Hepatocyte (in vitro differentiated cells): ENCODE measurements at regions not wholly inside any gene's neighbourhood (a gene's known extent, or its start where the extent isn't known, plus 50 kb on each side); places are given as distances from the start of the nearest gene placed in this dataset.

Experiments used
- DNase-seq: peaks from one replicate; pipeline ENCODE4 v3.0.0-alpha.2; 2016; ENCODE audit warnings: low spot score
- H2AFZ ChIP-seq: fragments of 200-600 bp; sonication (generic); 2 replicates; pipeline ENCODE4 v1.6.0; 2016; ENCODE audit warnings: antibody characterized with exemption, mild to moderate bottlenecking
- H3K27ac ChIP-seq: fragments of 200-600 bp; sonication (generic); 2 replicates; pipeline ENCODE4 v1.5.1; 2016; ENCODE audit warnings: mild to moderate bottlenecking
- H3K27me3 ChIP-seq: fragments of 200-600 bp; sonication (generic); 2 replicates; pipeline ENCODE4 v1.6.1; 2016
- H3K36me3 ChIP-seq: fragments of 200-600 bp; sonication (generic); replicated peaks from 2 replicates; pipeline ENCODE4 v1.5.1; 2016; ENCODE audit warnings: low read depth; ENCODE audit not compliant: insufficient read depth
- H3K4me1 ChIP-seq: fragments of 200-600 bp; sonication (generic); 2 replicates; pipeline ENCODE4 v1.5.1; 2016; ENCODE audit warnings: mild to moderate bottlenecking, moderate library complexity; ENCODE audit not compliant: insufficient read depth
- H3K4me2 ChIP-seq: fragments of 200-600 bp; sonication (generic); 2 replicates; pipeline ENCODE4 v1.6.0; 2016
- H3K4me3 ChIP-seq: fragments of 200-600 bp; sonication (generic); 2 replicates; pipeline ENCODE4 v1.5.1; 2016; ENCODE audit warnings: mild to moderate bottlenecking
- H3K79me2 ChIP-seq: fragments of 200-600 bp; sonication (generic); 2 replicates; pipeline ENCODE4 v1.6.0; 2017; ENCODE audit warnings: mild to moderate bottlenecking
- H3K9me2 ChIP-seq: fragments of 200-600 bp; sonication (generic); replicated peaks from 2 replicates; pipeline ENCODE4 v1.6.0; 2017; ENCODE audit warnings: mild to moderate bottlenecking; ENCODE audit not compliant: insufficient read depth
- H3K9me3 ChIP-seq: fragments of 200-600 bp; sonication (generic); 2 replicates; pipeline ENCODE4 v1.5.1; 2016; ENCODE audit warnings: low read depth, mild to moderate bottlenecking
- H4K20me1 ChIP-seq: fragments of 200-600 bp; sonication (generic); 2 replicates; pipeline ENCODE4 v1.6.0; 2016; ENCODE audit warnings: mild to moderate bottlenecking; ENCODE audit not compliant: insufficient read depth, poor library complexity, severe bottlenecking
- CTCF ChIP-seq: fragments of 200-600 bp; sonication (generic); IDR thresholded peaks from 2 replicates; pipeline ENCODE4 v1.5.1; 2016; ENCODE audit warnings: antibody characterized with exemption, mild to moderate bottlenecking; ENCODE audit not compliant: poor library complexity
- EZH2 ChIP-seq: fragments of 200-600 bp; sonication (generic); IDR thresholded peaks from 2 replicates; pipeline ENCODE4 v1.6.1; 2016; ENCODE audit warnings: antibody characterized with exemption, mild to moderate bottlenecking, borderline replicate concordance
- EZH2phosphoT487 ChIP-seq: fragments of 200-600 bp; sonication (generic); IDR thresholded peaks from one replicate; pipeline ENCODE4 v1.6.1; 2018; ENCODE audit warnings: antibody characterized with exemption, mild to moderate bottlenecking, low read depth, moderate library complexity; ENCODE audit not compliant: unreplicated experiment, severe bottlenecking
- WGBS: methylation state at CpG from one replicate; pipeline ENCODE4 v1.1.6; 2016; ENCODE audit warnings: low lambda C conversion rate; ENCODE audit errors: missing lambda C conversion rate; 5-methylcytosine and 5-hydroxymethylcytosine counted together

- Histone ChIP-seq H3K27ac (no peak overlapping the region), H3K36me3 (no peaks in the 10 kb centered on the region), H3K4me2 (no peak overlapping the region), H3K9me2 (no peaks in the 10 kb centered on the region), H2AFZ (no peak overlapping the region), H3K9me3 (no peaks in the 10 kb centered on the region), H3K4me1 (no peaks in the 10 kb centered on the region), H3K79me2 (no peaks in the 10 kb centered on the region), H3K27me3 (no peaks in the 10 kb centered on the region), H4K20me1 (no peaks in the 10 kb centered on the region), H3K4me3 (no peak overlapping the region)
- WGBS = 44% methylated on average over 1 of the region's 1 CpG
- TF ChIP-seq EZH2 = no peak
- TF ChIP-seq CTCF = no peak
- no peak for TF ChIP-seq EZH2phosphoT487
- DNase-seq = no peak
Measured at GRCh38 chr6:19665613-19665909, 171.6 kb upstream of the ID4 start.

DNA sequence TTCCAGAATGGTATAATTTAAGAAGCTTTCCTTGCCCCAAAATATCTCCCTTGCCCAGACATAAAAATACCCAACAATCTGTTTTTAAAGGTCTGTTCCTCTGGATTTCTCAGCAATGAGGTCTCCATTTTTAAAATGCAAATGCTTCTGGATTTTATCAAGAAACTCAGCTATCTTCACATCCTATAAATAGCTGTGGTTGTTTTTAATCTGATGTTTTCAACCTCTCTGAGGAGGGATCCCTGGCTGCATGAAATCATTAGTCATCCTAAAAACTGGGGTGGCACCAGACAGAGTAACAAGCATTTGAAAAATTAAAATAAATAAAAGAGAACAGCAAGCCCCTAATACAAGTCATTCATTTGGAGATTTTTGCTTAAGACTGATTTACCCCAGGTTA, 168.5 kb upstream of the ID4 start:
- Histone ChIP-seq H3K9me2 (no peaks in the 10 kb centered on the region), H3K79me2 (no peaks in the 10 kb centered on the region), H3K9me3 (no peaks in the 10 kb centered on the region), H3K27me3 (no peaks in the 10 kb centered on the region), H2AFZ (no peak overlapping the region), H3K36me3 (no peaks in the 10 kb centered on the region), H3K4me2 (no peak overlapping the region), H4K20me1 (no peaks in the 10 kb centered on the region), H3K27ac (no peak overlapping the region), H3K4me1 (no peaks in the 10 kb centered on the region), H3K4me3 (no peak overlapping the region)
- no peak for DNase-seq
- TF ChIP-seq CTCF (no peak), EZH2phosphoT487 (no peak), EZH2 (no peak)

DNA sequence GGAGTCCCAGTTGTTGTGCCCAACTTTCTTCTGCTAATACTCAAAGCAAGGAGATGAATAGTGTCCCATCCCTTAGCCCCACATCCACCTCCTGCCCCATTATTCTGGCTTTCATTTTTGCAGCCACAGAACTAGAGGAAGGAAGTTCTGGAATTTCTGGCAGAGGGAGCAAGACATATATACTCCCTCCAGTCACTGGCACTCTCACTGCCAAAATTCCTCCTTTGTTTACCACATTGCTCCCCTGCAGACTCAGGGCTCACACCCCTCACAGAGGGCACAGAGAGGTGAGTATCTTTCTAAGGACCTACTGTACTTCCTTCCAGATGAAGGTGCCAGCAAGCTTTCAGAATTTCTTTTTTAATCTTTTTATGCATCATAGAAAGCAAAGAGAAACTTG, 168.0 kb upstream of the ID4 start:
- H3K27me3 ChIP-seq = no peaks in the 10 kb centered on the region
- H3K4me2 ChIP-seq = no peak overlapping the region
- no peaks in the 10 kb centered on the region for H3K36me3 ChIP-seq
- no peak for DNase-seq
- no peak overlapping the region for H2AFZ ChIP-seq
- no peak overlapping the region for H3K27ac ChIP-seq
- TF ChIP-seq EZH2 = no peak
- TF ChIP-seq EZH2phosphoT487 = no peak
- no peak for TF ChIP-seq CTCF
- H3K4me1 ChIP-seq = no peaks in the 10 kb centered on the region
- H3K9me3 ChIP-seq = no peaks in the 10 kb centered on the region
- no peaks in the 10 kb centered on the region for H3K9me2 ChIP-seq
- H4K20me1 ChIP-seq = no peaks in the 10 kb centered on the region
- no peaks in the 10 kb centered on the region for H3K79me2 ChIP-seq
- no peak overlapping the region for H3K4me3 ChIP-seq

GRCh38 chr6:19682859-19683258, 154.3 kb upstream of the ID4 start:
- Histone ChIP-seq H3K9me2 (no peaks in the 10 kb centered on the region), H3K4me1 (no peaks in the 10 kb centered on the region), H3K27ac (no peak overlapping the region), H2AFZ (no peak overlapping the region), H3K79me2 (no peaks in the 10 kb centered on the region), H3K4me3 (no peak overlapping the region), H3K36me3 (no peaks in the 10 kb centered on the region), H3K9me3 (no peaks in the 10 kb centered on the region), H3K27me3 (no peaks in the 10 kb centered on the region), H3K4me2 (no peak overlapping the region), H4K20me1 (no peaks in the 10 kb centered on the region)
- TF ChIP-seq EZH2phosphoT487 = no peak
- no peak for TF ChIP-seq CTCF
- no peak for TF ChIP-seq EZH2
- DNase-seq = no peak
